Esophagus squamous epithelium (tissue), 5 donors: ENCODE measurements at regions not wholly inside any gene's neighbourhood (a gene's known extent, or its start where the extent isn't known, plus 50 kb on each side); places are given as distances from the start of the nearest gene placed in this dataset.

Experiments
- DNase-seq: peaks from one replicate; lab custom pipeline; 2025; lab: John Stamatoyannopoulos, UW
- H3K27ac ChIP-seq, 4 donors: fragments of 200-600 bp; sonication (generic); one replicate each; pipeline ENCODE4 v1.5.1; 2016 to 2019; ENCODE audit warnings: mild to moderate bottlenecking in 1 of 4
- H3K27me3 ChIP-seq, 4 donors: fragments of 200-600 bp; sonication (generic); 1 replicate in 3 of 4; 2 replicates in 1 of 4; pipeline versions ENCODE4 v1.5.1 to v1.6.0; 2017 to 2021; ENCODE audit warnings: antibody characterized with exemption in 1 of 4
- H3K36me3 ChIP-seq, 3 donors: fragments of 200-600 bp; sonication (generic); one replicate each; pipeline ENCODE4 v1.5.1; 2016 to 2019
- H3K4me1 ChIP-seq, 3 donors: fragments of 200-600 bp; sonication (generic); one replicate each; pipeline ENCODE4 v1.5.1; 2017 to 2019
- H3K4me3 ChIP-seq, 4 donors: fragments of 200-600 bp; sonication (generic); 1 replicate in 3 of 4; 2 replicates in 1 of 4; pipeline ENCODE4 v1.5.1; 2016 to 2019; ENCODE audit warnings: mild to moderate bottlenecking in 2 of 4, moderate library complexity in 1 of 4
- H3K9me3 ChIP-seq, 3 donors: fragments of 200-600 bp; sonication (generic); one replicate each; pipeline ENCODE4 v1.5.1; 2016 to 2019
- POLR2A ChIP-seq, 4 donors: fragments of 450-650 bp; IDR thresholded peaks; one replicate each; pipeline ENCODE4 v1.6.1; 2017; ENCODE audit warnings: antibody characterized with exemption in 4 of 4, mild to moderate bottlenecking in 4 of 4, moderate library complexity in 3 of 4
- WGBS, 2 donors: methylation state at CpG; one replicate each; pipeline ENCODE4 v1.1.5; 2018; 5-methylcytosine and 5-hydroxymethylcytosine counted together
- intact Hi-C: fragments of 100-400 bp; cut with DNase I; formaldehyde crosslinking; loops from one replicate; pipeline ENCODE4 v1.15.0; 2022
- TF ChIP-seq, protein P1 (sequence below), 6 experiments: fragments of 450-650 bp in 4 of 6; fragments of 200-600 bp in 2 of 6; sonication (generic) in 2 of 6; IDR thresholded peaks; one replicate each; pipeline ENCODE4 v1.5.1; 2016 to 2019; ENCODE audit warnings: antibody characterized with exemption in 6 of 6, mild to moderate bottlenecking in 4 of 6, moderate library complexity in 4 of 6
- donor health status: DM: yes; HTN: yes; CAD: no.

DNA sequence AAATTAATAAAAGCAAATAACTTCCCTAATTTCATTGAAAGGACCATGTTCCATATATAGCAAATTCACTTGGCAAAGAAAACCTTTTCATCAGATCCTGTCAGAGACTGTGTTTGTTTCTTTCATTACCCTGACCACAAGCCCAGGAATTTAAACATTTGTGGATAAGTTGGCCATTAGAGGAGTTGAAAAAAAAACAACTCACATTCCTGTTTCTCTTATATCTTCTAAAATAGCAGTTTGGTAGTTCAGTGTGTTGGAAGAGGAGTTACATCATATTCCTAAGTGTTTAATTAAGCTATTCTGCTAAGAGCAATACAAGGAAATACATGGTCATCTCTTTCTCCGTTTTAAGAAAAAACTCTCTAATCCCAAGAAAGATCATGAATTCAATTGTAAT lies 505.6 kb downstream of the TLE1 start:
- Histone ChIP-seq H3K27me3 (no peaks in the 10 kb centered on the region), H3K4me3 (no peak overlapping the region), H3K36me3 (no peaks in the 10 kb centered on the region), H3K4me1 (no peaks in the 10 kb centered on the region), H3K27ac (no peak overlapping the region), H3K9me3 (no peaks in the 10 kb centered on the region)
- no peak for DNase-seq
- 40 to 43% methylated on average over 1 of the region's 1 CpG for WGBS, 2 donors
- intact Hi-C loops, result no loop called here
- TF ChIP-seq, protein P1, sequence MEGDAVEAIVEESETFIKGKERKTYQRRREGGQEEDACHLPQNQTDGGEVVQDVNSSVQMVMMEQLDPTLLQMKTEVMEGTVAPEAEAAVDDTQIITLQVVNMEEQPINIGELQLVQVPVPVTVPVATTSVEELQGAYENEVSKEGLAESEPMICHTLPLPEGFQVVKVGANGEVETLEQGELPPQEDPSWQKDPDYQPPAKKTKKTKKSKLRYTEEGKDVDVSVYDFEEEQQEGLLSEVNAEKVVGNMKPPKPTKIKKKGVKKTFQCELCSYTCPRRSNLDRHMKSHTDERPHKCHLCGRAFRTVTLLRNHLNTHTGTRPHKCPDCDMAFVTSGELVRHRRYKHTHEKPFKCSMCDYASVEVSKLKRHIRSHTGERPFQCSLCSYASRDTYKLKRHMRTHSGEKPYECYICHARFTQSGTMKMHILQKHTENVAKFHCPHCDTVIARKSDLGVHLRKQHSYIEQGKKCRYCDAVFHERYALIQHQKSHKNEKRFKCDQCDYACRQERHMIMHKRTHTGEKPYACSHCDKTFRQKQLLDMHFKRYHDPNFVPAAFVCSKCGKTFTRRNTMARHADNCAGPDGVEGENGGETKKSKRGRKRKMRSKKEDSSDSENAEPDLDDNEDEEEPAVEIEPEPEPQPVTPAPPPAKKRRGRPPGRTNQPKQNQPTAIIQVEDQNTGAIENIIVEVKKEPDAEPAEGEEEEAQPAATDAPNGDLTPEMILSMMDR (IDR thresholded peaks at IDR 0.05), result no peak
- no peak for TF ChIP-seq POLR2A (IDR thresholded peaks at IDR 0.05)

DNA sequence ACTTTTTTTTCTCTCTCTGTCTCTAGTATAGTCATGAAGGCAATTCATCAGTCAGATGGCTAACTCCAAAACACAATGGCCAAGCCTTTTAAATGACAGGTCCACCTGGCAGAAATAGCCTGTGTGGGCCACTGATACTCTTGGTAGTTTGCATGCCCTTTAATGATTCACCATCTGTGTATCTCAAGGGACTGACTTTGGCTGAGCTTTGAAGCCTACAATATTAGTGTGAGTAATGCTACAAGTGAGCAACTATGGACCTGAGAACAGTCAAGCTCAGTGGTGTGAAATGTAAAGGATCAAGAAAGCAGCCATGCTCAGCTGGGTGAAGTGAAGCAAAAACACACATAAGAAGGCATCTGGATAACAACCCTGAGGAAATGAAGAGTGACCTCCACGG lies 506.9 kb downstream of the TLE1 start:
- Histone ChIP-seq H3K4me1 (no peaks in the 10 kb centered on the region), H3K27ac (no peak overlapping the region), H3K36me3 (no peaks in the 10 kb centered on the region), H3K9me3 (no peaks in the 10 kb centered on the region), H3K27me3 (no peaks in the 10 kb centered on the region), H3K4me3 (no peak overlapping the region)
- 27 to 31% methylated on average over 1 of the region's 1 CpG for WGBS, 2 donors
- no peak for TF ChIP-seq POLR2A (IDR thresholded peaks at IDR 0.05)
- TF ChIP-seq, protein P1 (IDR thresholded peaks at IDR 0.05), result no peak
- intact Hi-C loops, result no loop called here
- DNase-seq, result no peak

DNA sequence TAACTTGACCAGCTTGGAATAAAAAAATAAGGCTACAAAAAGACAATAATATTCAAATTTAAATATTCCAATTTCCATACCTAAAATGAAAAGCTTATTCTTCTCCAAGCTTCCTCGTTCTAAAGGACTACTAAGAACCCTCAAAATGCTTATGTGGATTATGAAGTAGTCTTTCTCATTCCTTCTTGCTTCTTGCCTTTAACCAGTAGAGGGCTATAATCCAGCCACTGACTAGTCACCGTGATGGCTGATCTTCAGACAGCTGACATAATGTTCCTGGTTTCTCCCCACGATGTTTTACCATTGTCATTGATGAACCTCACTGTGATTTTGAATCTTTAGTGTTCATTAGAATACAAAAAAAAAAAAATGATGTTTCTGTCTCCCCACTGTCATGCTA lies 515.3 kb downstream of the TLE1 start:
- H3K9me3 ChIP-seq, result no peaks in the 10 kb centered on the region
- H3K27ac ChIP-seq, result no peak overlapping the region
- H3K4me1 ChIP-seq, result no peaks in the 10 kb centered on the region
- DNase-seq, result no peak
- WGBS, 2 donors, result 70 to 82% methylated on average over 3 of the region's 3 CpGs
- H3K4me3 ChIP-seq, result no peak overlapping the region
- intact Hi-C loops, result no loop called here
- no peaks in the 10 kb centered on the region for H3K27me3 ChIP-seq
- no peaks in the 10 kb centered on the region for H3K36me3 ChIP-seq
- TF ChIP-seq, protein P1 (IDR thresholded peaks at IDR 0.05), result no peak
- TF ChIP-seq POLR2A (IDR thresholded peaks at IDR 0.05), result no peak

DNA sequence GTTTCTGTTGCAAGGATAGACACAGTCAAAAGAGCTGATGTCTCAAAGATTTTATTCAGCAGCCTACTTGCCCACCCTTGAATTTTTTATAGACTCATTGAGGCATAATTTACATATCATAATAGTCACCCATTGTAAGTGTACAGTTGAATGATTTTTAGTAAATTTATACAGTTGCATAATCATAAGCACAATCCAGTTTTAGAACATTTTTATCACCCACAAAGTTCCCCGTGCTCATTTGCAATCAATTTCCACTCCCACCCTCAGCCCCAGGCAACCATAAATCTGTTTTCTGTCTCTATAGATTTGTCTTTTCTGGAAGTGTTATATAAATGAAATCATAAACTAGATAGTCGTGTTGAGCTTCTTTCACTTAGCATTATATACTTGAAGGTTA lies 517.7 kb downstream of the TLE1 start:
- Histone ChIP-seq H3K4me1 (no peaks in the 10 kb centered on the region), H3K27me3 (no peaks in the 10 kb centered on the region), H3K27ac (no peak overlapping the region), H3K9me3 (no peaks in the 10 kb centered on the region), H3K4me3 (no peak overlapping the region), H3K36me3 (no peaks in the 10 kb centered on the region)
- DNase-seq, result no peak
- WGBS, 2 donors, result 55 to 57% methylated on average over 2 of the region's 2 CpGs
- intact Hi-C loops, result no loop called here
- TF ChIP-seq, protein P1 (IDR thresholded peaks at IDR 0.05), result no peak
- no peak for TF ChIP-seq POLR2A (IDR thresholded peaks at IDR 0.05)

DNA sequence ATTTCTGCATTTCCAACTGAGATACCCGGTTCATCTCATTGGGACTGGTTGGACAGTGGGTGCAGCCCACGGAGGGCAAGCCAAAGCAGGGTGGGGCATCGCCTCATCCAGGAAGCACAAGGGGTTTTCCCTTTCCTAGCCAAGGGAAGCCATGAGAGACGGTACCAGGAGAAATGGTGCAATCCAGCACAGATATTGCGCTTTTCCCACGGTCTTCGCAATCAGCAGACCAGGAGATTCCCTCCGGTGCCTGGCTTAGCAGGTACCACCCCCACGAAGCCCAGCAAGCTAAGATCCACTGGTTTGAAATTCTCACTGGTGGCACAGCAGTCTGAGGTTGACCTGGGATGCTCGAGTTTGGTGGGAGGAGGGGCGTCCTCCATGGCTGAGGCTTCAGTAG lies 527.0 kb downstream of the TLE1 start:
- Histone ChIP-seq H3K4me3 (no peak overlapping the region), H3K4me1 (no peaks in the 10 kb centered on the region), H3K9me3 (no peaks in the 10 kb centered on the region), H3K27me3 (no peaks in the 10 kb centered on the region), H3K27ac (no peak overlapping the region), H3K36me3 (no peaks in the 10 kb centered on the region)
- 79% methylated on average over 6 to 11 of the region's 11 CpGs for WGBS, 2 donors
- TF ChIP-seq POLR2A (IDR thresholded peaks at IDR 0.05), result no peak
- TF ChIP-seq, protein P1 (IDR thresholded peaks at IDR 0.05), result no peak
- DNase-seq, result no peak
- intact Hi-C loops, result no loop called here
